ENCODE measurements at regions not wholly inside any gene's neighbourhood (a gene's known extent, or its start where the extent isn't known, plus 50 kb on each side); places are given as distances from the start of the nearest gene placed in this dataset.

GRCh38 chr7:1343551-1343950 is 110.9 kb downstream of the UNCX start:
- no peak overlapping the region for H3K4me3 ChIP-seq (ENCODE audit: low read depth, low read length)
- TF ChIP-seq CTCF (IDR thresholded peaks at IDR 0.05; ENCODE audit: borderline replicate concordance, insufficient read depth, low read depth, low read length) = no peak

- H3K4me3 ChIP-seq (ENCODE audit: low read depth, low read length) = no peak overlapping the region
- no peak for TF ChIP-seq CTCF (IDR thresholded peaks at IDR 0.05; ENCODE audit: borderline replicate concordance, insufficient read depth, low read depth, low read length)
These were observed 111.7 kb downstream of the UNCX start for GRCh38 chr7:1344421-1344820.

- no peak for TF ChIP-seq CTCF (IDR thresholded peaks at IDR 0.05; ENCODE audit: borderline replicate concordance, insufficient read depth, low read depth, low read length)
- H3K4me3 ChIP-seq (ENCODE audit: low read depth, low read length) = no peak overlapping the region
These were observed 112.5 kb downstream of the UNCX start for GRCh38 chr7:1344981-1345701.

GRCh38 chr7:1345796-1346755 is 113.2 kb downstream of the MICALL2 start:
- no peak for TF ChIP-seq CTCF (IDR thresholded peaks at IDR 0.05; ENCODE audit: borderline replicate concordance, insufficient read depth, low read depth, low read length)
- H3K4me3 ChIP-seq (ENCODE audit: low read depth, low read length) = no peak overlapping the region

- no peak overlapping the region for H3K4me3 ChIP-seq (ENCODE audit: low read depth, low read length)
- no peak for TF ChIP-seq CTCF (IDR thresholded peaks at IDR 0.05; ENCODE audit: borderline replicate concordance, insufficient read depth, low read depth, low read length)
These were observed 112.4 kb downstream of the MICALL2 start for GRCh38 chr7:1346851-1347250.

- no peak overlapping the region for H3K4me3 ChIP-seq (ENCODE audit: low read depth, low read length)
- no peak for TF ChIP-seq CTCF (IDR thresholded peaks at IDR 0.05; ENCODE audit: borderline replicate concordance, insufficient read depth, low read depth, low read length)
These were observed 111.0 kb downstream of the MICALL2 start for GRCh38 chr7:1348096-1348822.

All from GM12875 (cell line).